A673 (cell line): ENCODE measurements at regions not wholly inside any gene's neighbourhood (a gene's known extent, or its start where the extent isn't known, plus 50 kb on each side); places are given as distances from the start of the nearest gene placed in this dataset.

Experiments used
- EZH2 ChIP-seq: fragments of 200-600 bp; sonication (generic); IDR thresholded peaks from 2 replicates; pipeline ENCODE4 v1.6.1; 2017; ENCODE audit warnings: borderline replicate concordance, low read depth, mild to moderate bottlenecking, mixed read lengths, antibody characterized with exemption, low read length; ENCODE audit not compliant: poor library complexity, severe bottlenecking
- TF ChIP-seq, protein P1 (sequence below): fragments of 300-800, 200-600 bp; sonication (generic); conservative IDR thresholded peaks from 2 replicates; pipeline ENCODE4 v1.5.1; 2017; ENCODE audit warnings: low read depth, mild to moderate bottlenecking, antibody characterized with exemption, low read length, moderate library complexity, mixed read lengths

- TF ChIP-seq, protein P1, sequence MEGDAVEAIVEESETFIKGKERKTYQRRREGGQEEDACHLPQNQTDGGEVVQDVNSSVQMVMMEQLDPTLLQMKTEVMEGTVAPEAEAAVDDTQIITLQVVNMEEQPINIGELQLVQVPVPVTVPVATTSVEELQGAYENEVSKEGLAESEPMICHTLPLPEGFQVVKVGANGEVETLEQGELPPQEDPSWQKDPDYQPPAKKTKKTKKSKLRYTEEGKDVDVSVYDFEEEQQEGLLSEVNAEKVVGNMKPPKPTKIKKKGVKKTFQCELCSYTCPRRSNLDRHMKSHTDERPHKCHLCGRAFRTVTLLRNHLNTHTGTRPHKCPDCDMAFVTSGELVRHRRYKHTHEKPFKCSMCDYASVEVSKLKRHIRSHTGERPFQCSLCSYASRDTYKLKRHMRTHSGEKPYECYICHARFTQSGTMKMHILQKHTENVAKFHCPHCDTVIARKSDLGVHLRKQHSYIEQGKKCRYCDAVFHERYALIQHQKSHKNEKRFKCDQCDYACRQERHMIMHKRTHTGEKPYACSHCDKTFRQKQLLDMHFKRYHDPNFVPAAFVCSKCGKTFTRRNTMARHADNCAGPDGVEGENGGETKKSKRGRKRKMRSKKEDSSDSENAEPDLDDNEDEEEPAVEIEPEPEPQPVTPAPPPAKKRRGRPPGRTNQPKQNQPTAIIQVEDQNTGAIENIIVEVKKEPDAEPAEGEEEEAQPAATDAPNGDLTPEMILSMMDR, result no peak
- TF ChIP-seq EZH2, result no peak
Observed at GRCh38 chr7:54189330-54189729, 352.8 kb upstream of the VSTM2A start.
